ENCODE measurements at regions not wholly inside any gene's neighbourhood (a gene's known extent, or its start where the extent isn't known, plus 50 kb on each side); places are given as distances from the start of the nearest gene placed in this dataset.

GRCh38 chr4:160811956-160812355, 1351.8 kb downstream of the FSTL5 start:
- H3K27me3 ChIP-seq: no peaks in the 10 kb centered on the region
- H3K4me1 ChIP-seq: no peaks in the 10 kb centered on the region
- no peak overlapping the region for H3K27ac ChIP-seq
- intact Hi-C loops (cut with DNase I; ENCODE audit: low total_unique reads): no loop called here
- no peak overlapping the region for H3K4me3 ChIP-seq
- no peak for TF ChIP-seq POLR2A (IDR thresholded peaks at IDR 0.05)
- TF ChIP-seq EP300 (IDR thresholded peaks at IDR 0.05; ENCODE audit: low read depth): no peak
- no peak for TF ChIP-seq POLR2AphosphoS5 (IDR thresholded peaks at IDR 0.05)
- TF ChIP-seq CTCF (IDR thresholded peaks at IDR 0.05): no peak
- in situ Hi-C loops (cut with MboI; ENCODE audit: low pct_ligation_motif_present in 1 of 4, low pct_unique_long_range_greater_than_20kb in 1 of 4, low sequenced_read_pairs in 3 of 4): no loop called here
- no peaks in the 10 kb centered on the region for H3K36me3 ChIP-seq
- no peaks in the 10 kb centered on the region for H3K9me3 ChIP-seq
- DNase-seq: no peak

DNA sequence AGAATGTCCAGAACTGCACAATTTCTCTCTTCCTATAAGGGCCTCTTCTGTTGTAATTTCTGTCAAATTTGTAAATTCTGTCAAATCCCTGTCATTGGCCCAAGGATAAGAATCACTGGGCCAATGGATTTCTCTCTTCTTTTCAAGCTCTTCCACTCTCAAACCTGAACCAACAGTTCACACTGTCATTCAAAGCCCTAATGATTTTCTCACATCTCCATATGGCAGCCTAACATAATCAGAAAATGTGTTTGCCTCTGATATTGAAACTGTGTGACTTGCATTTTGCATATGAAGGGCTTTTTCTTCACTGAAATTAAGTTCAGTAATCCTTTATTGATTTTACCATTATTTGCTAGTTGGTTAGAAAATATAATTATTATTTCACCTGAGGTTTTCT, 1349.1 kb downstream of the FSTL5 start:
- TF ChIP-seq EP300 (IDR thresholded peaks at IDR 0.05; ENCODE audit: low read depth): no peak
- TF ChIP-seq POLR2AphosphoS5 (IDR thresholded peaks at IDR 0.05): no peak
- no peak for TF ChIP-seq POLR2A (IDR thresholded peaks at IDR 0.05)
- TF ChIP-seq CTCF (IDR thresholded peaks at IDR 0.05): no peak
- no peaks in the 10 kb centered on the region for H3K9me3 ChIP-seq
- no peak overlapping the region for H3K27ac ChIP-seq
- intact Hi-C loops (cut with DNase I; ENCODE audit: low total_unique reads): no loop called here
- H3K27me3 ChIP-seq: no peaks in the 10 kb centered on the region
- no peaks in the 10 kb centered on the region for H3K4me1 ChIP-seq
- DNase-seq: no peak
- in situ Hi-C loops (cut with MboI; ENCODE audit: low pct_ligation_motif_present in 1 of 4, low pct_unique_long_range_greater_than_20kb in 1 of 4, low sequenced_read_pairs in 3 of 4): no loop called here
- H3K4me3 ChIP-seq: no peak overlapping the region
- H3K36me3 ChIP-seq: no peaks in the 10 kb centered on the region

GRCh38 chr4:160818571-160818970, 1345.2 kb downstream of the FSTL5 start:
- Histone ChIP-seq H3K27me3 (no peaks in the 10 kb centered on the region), H3K36me3 (no peaks in the 10 kb centered on the region), H3K4me1 (no peaks in the 10 kb centered on the region), H3K4me3 (no peak overlapping the region), H3K9me3 (no peaks in the 10 kb centered on the region), H3K27ac (no peak overlapping the region)
- DNase-seq: no peak
- TF ChIP-seq POLR2A (IDR thresholded peaks at IDR 0.05) (no peak), POLR2AphosphoS5 (IDR thresholded peaks at IDR 0.05) (no peak), CTCF (IDR thresholded peaks at IDR 0.05) (no peak), EP300 (IDR thresholded peaks at IDR 0.05; ENCODE audit: low read depth) (no peak)
- intact Hi-C loops (cut with DNase I; ENCODE audit: low total_unique reads): no loop called here
- in situ Hi-C loops (cut with MboI; ENCODE audit: low pct_ligation_motif_present in 1 of 4, low pct_unique_long_range_greater_than_20kb in 1 of 4, low sequenced_read_pairs in 3 of 4): no loop called here
- 77% methylated on average over 1 of the region's 1 CpG; no CpG with 5 or more reads in 1 of the 2 donors for WGBS, 2 donors (ENCODE audit: low coverage in 1 of 2)

DNA sequence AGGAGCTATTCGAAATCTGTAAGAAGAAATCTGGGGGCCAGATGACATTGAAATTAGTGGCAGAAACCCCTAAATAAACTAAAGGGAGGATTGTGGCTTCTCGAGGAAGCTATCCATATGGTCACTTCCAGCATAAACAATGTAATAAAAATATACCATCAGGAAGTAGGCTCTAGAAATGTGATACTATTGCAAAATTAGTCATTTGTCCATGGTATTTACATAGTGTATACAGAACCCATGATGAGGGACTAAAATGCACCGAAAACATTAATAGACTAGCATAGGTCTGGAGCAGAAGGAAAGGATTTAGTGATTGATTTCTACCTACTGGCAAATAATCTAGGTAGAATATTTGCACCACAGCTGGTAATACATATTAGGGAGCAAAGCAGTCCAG, 1344.0 kb downstream of the FSTL5 start:
- Histone ChIP-seq H3K36me3 (no peaks in the 10 kb centered on the region), H3K9me3 (no peaks in the 10 kb centered on the region), H3K27me3 (no peaks in the 10 kb centered on the region), H3K27ac (no peak overlapping the region), H3K4me1 (no peaks in the 10 kb centered on the region), H3K4me3 (no peak overlapping the region)
- in situ Hi-C loops (cut with MboI; ENCODE audit: low pct_ligation_motif_present in 1 of 4, low pct_unique_long_range_greater_than_20kb in 1 of 4, low sequenced_read_pairs in 3 of 4) (no loop called here), intact Hi-C loops (cut with DNase I; ENCODE audit: low total_unique reads) (loop anchor here (5.0 kb wide), 1 partner anchor 1013 kb away; no protein-coding TSS in a partner anchor)
- WGBS, 2 donors (ENCODE audit: low coverage in 1 of 2): 56 to 61% methylated on average over 3 of the region's 3 CpGs
- DNase-seq: no peak
- TF ChIP-seq POLR2A (IDR thresholded peaks at IDR 0.05) (no peak), EP300 (IDR thresholded peaks at IDR 0.05; ENCODE audit: low read depth) (no peak), POLR2AphosphoS5 (IDR thresholded peaks at IDR 0.05) (no peak), CTCF (IDR thresholded peaks at IDR 0.05) (no peak)
